ENCODE measurements at regions not wholly inside any gene's neighbourhood (a gene's known extent, or its start where the extent isn't known, plus 50 kb on each side); places are given as distances from the start of the nearest gene placed in this dataset.

DNA sequence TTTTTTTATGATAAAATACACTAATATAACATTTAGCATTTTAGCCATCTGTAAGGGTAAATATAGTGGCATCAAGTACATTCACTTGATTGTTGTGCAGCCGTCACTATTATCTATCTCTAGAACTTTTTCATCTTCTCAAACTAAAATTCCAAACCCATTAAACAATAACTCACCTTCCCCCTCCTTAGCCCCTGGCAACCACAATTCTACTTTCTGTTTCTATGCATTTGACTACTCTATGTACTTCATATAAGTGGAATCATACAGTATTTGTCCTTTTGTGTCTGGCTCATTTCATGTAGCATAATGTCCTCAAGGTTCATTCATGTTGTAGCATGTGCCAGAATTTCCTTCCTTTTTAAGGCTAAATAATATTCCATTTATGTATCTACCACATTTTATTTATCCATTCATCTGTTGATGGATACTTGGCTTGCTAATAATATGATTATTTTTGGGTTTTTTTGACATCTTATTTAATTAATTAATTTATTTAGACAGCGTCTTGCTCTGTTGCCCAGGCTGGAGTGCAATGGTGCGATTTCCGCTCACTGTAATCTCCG is 69.6 kb upstream of the MACF1 start:
- TF ChIP-seq, protein P1, sequence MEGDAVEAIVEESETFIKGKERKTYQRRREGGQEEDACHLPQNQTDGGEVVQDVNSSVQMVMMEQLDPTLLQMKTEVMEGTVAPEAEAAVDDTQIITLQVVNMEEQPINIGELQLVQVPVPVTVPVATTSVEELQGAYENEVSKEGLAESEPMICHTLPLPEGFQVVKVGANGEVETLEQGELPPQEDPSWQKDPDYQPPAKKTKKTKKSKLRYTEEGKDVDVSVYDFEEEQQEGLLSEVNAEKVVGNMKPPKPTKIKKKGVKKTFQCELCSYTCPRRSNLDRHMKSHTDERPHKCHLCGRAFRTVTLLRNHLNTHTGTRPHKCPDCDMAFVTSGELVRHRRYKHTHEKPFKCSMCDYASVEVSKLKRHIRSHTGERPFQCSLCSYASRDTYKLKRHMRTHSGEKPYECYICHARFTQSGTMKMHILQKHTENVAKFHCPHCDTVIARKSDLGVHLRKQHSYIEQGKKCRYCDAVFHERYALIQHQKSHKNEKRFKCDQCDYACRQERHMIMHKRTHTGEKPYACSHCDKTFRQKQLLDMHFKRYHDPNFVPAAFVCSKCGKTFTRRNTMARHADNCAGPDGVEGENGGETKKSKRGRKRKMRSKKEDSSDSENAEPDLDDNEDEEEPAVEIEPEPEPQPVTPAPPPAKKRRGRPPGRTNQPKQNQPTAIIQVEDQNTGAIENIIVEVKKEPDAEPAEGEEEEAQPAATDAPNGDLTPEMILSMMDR (IDR thresholded peaks at IDR 0.05), result no peak
- TF ChIP-seq EP300 (IDR thresholded peaks at IDR 0.05), result no peak
- TF ChIP-seq POLR2A (IDR thresholded peaks at IDR 0.05), result no peak
